ENCODE measurements at regions not wholly inside any gene's neighbourhood (a gene's known extent, or its start where the extent isn't known, plus 50 kb on each side); places are given as distances from the start of the nearest gene placed in this dataset.

DNA sequence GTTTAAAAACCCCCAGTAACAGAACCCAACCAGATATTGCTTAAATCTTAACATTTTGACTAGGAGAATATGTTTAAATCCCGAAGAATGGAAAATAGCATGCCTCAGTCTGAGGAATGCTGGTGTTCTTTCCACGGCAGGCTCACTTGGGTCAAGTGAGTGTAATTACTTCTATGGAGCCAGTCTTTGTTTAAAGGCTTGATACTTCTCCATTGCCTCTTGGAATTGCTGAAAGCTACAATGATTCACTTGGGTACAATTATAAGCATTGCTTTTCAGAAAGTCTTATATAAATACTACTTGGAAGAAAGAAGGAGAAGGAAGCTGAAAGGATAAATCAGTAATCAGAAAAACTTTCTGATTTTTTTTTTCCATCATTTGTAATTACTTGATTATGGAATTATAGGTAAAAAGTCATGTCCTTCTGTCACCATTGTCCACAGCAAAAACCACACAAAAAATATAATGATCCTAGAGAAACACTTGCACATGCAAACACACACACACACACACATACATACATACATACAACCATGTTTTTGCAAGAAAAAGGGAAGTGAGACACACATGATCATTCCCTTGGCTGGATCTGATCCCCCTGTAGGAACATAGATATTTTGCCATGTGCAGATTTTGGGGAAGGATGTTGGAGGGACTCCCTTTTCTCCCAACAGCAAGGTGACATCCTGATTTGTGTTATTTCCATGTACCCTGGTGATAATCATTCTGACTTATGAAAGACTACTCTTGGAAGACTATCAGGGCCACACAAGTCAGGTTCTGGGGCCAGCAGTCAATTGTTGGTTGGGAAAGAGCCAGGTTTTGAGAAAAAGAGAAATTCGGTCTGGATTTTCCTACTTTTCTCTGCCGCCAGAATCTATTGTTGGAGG is 396.0 kb upstream of the BTBD3 start:
- TF ChIP-seq, protein P1, sequence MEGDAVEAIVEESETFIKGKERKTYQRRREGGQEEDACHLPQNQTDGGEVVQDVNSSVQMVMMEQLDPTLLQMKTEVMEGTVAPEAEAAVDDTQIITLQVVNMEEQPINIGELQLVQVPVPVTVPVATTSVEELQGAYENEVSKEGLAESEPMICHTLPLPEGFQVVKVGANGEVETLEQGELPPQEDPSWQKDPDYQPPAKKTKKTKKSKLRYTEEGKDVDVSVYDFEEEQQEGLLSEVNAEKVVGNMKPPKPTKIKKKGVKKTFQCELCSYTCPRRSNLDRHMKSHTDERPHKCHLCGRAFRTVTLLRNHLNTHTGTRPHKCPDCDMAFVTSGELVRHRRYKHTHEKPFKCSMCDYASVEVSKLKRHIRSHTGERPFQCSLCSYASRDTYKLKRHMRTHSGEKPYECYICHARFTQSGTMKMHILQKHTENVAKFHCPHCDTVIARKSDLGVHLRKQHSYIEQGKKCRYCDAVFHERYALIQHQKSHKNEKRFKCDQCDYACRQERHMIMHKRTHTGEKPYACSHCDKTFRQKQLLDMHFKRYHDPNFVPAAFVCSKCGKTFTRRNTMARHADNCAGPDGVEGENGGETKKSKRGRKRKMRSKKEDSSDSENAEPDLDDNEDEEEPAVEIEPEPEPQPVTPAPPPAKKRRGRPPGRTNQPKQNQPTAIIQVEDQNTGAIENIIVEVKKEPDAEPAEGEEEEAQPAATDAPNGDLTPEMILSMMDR (IDR thresholded peaks at IDR 0.05; ENCODE audit: low read depth, low read length) = no peak

DNA sequence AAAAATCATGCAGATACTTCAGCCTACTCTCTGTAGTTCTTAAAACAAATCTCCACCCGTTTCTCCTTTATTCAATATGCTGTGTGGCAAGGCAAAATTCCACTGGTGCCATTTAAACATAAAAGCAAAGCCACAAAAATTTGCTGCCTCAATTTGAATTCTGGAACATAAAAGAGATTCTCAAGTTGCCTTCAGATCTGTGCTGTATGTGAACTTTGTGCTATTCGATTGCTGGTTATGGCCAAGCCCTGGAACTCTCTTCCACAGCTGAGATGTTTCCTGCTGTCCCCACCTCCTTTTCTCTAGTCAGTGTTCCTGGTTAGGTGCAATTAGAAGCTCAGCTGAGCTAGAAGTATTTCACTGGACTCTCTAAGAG is 395.3 kb upstream of the BTBD3 start:
- TF ChIP-seq, protein P1 (IDR thresholded peaks at IDR 0.05; ENCODE audit: low read depth, low read length) = no peak
- Histone ChIP-seq H3K27me3 (no peaks in the 10 kb centered on the region), H3K4me1 (no peaks in the 10 kb centered on the region), H3K36me3 (no peaks in the 10 kb centered on the region), H3K9me3 (no peaks in the 10 kb centered on the region; the same call in 1 of the 2 replicates), H3K4me3 (ENCODE audit: low read depth, low read length) (no peak overlapping the region)
- no peak for DNase-seq

More for the DNA sequence above, 396.0 kb upstream of the BTBD3 start:
- H3K36me3 ChIP-seq = no peaks in the 10 kb centered on the region
- H3K4me3 ChIP-seq (ENCODE audit: low read depth, low read length) = no peak overlapping the region
- no peak for DNase-seq
- H3K9me3 ChIP-seq = no peaks in the 10 kb centered on the region; the same call in 1 of the 2 replicates
- H3K27me3 ChIP-seq = no peaks in the 10 kb centered on the region
- no peaks in the 10 kb centered on the region for H3K4me1 ChIP-seq

DNA sequence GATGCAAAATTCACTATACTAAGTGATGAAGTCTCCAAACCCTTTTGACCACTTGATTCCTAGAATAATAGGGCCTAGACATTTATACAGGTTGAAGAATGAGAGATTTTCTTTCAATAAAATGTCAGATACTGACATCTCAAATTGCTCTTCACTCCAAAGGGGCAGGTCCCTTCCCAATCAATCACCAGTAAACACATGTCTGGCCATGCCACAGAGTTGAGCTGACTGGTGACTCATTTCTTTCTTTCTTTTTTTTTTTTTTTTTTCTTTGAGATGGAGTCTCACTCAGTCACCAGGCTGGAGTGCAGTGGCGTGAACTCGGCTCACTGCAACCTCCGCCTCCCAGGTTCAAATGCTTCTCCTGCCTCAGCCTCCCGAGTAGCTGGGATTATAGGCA is 388.6 kb upstream of the BTBD3 start:
- Histone ChIP-seq H3K36me3 (no peaks in the 10 kb centered on the region), H3K4me1 (no peaks in the 10 kb centered on the region), H3K4me3 (ENCODE audit: low read depth, low read length) (no peak overlapping the region), H3K27me3 (no peaks in the 10 kb centered on the region), H3K9me3 (no peaks in the 10 kb centered on the region)
- no peak for DNase-seq
- TF ChIP-seq, protein P1 (IDR thresholded peaks at IDR 0.05; ENCODE audit: low read depth, low read length) = no peak

DNA sequence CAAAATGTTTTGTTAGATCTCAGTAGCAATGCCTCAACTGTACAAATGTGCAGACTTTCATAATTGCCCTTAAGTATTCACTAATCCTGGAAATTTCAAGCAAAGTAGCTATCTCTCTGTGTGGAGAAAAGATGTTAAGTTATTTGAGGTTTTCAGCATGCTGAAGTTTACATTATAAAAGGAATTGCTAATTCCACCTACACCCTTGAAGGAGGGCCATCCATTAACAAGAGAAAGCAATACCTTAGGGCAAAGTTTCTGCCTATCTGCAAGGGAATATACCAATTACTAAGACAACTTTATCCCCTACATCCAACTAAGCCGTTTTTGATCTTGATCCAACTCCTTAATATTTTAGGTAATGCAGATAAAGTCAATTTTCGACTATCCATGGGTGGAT is 380.7 kb upstream of the BTBD3 start:
- Histone ChIP-seq H3K9me3 (no peaks in the 10 kb centered on the region), H3K4me3 (ENCODE audit: low read depth, low read length) (no peak overlapping the region), H3K36me3 (no peaks in the 10 kb centered on the region), H3K4me1 (no peaks in the 10 kb centered on the region), H3K27me3 (no peaks in the 10 kb centered on the region)
- TF ChIP-seq, protein P1 (IDR thresholded peaks at IDR 0.05; ENCODE audit: low read depth, low read length) = no peak
- DNase-seq = no peak

DNA sequence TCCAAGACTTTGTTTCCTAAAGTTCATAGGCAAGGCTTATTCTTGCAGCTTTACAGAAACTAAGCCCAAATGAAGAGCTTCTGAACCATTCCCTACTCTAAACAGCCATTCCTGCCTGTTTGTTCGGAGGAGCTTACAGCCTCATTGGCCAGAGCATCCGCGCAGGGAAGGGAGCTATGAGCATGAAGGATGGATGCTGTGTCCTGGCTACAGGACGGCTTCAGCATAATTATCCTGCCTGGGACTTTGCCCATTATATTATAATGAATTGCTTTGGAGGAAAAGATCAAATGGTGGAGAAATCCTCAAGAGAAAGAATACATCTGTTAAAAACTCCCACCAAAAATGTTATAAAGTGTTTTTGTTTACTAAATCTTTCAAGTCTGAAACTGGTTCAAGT is 378.2 kb upstream of the BTBD3 start:
- Histone ChIP-seq H3K4me3 (ENCODE audit: low read depth, low read length) (no peak overlapping the region), H3K9me3 (no peaks in the 10 kb centered on the region), H3K4me1 (no peaks in the 10 kb centered on the region), H3K27me3 (no peaks in the 10 kb centered on the region), H3K36me3 (no peaks in the 10 kb centered on the region)
- DNase-seq = no peak
- TF ChIP-seq, protein P1 (IDR thresholded peaks at IDR 0.05; ENCODE audit: low read depth, low read length) = no peak

DNA sequence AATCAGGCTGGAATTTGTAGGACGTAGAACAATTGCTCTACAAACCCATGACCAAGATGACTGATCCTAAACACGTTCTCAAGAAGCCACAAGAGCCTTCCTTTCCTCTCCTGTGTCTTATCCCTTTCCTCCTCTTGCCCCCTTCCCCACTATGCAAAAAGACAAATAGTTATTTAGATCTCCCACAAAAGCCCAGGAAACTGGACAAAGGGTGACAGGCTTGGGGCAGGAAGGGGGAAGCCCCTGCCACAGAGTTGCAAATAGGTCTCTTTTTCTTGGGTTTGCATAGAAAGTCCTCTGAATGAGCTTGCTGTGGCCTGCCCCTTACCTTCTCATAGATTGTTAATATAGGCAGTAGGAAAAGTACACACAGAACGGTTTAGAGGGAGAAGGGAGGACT is 377.1 kb upstream of the BTBD3 start:
- TF ChIP-seq, protein P1 (IDR thresholded peaks at IDR 0.05; ENCODE audit: low read depth, low read length) = no peak
- no peak overlapping the region for H3K4me3 ChIP-seq (ENCODE audit: low read depth, low read length)

More for the DNA sequence above, 377.1 kb upstream of the BTBD3 start:
- Histone ChIP-seq H3K9me3 (no peaks in the 10 kb centered on the region), H3K27me3 (no peaks in the 10 kb centered on the region), H3K36me3 (no peaks in the 10 kb centered on the region), H3K4me1 (no peaks in the 10 kb centered on the region)
- DNase-seq = no peak
